WERI-Rb-1 (cell line): ENCODE measurements at regions not wholly inside any gene's neighbourhood (a gene's known extent, or its start where the extent isn't known, plus 50 kb on each side); places are given as distances from the start of the nearest gene placed in this dataset.

Experiments used
- DNase-seq: peaks from one replicate; pipeline ENCODE4 v3.0.0-alpha.2; 2020
- H3K27ac ChIP-seq: fragments of 250-450 bp; sonication (Bioruptor Pico); 2 replicates; pipeline ENCODE4 v1.5.1; 2020; ENCODE audit warnings: mild to moderate bottlenecking, moderate library complexity
- H3K27me3 ChIP-seq: fragments of 250-450 bp; sonication (Bioruptor Pico); 2 replicates; pipeline ENCODE4 v1.5.1; 2021; ENCODE audit warnings: mild to moderate bottlenecking, low read depth, moderate library complexity; ENCODE audit not compliant: insufficient read depth, severe bottlenecking
- H3K36me3 ChIP-seq: fragments of 250-450 bp; sonication (Bioruptor Pico); 2 replicates; pipeline ENCODE4 v1.5.1; 2020; ENCODE audit warnings: mild to moderate bottlenecking, moderate library complexity
- H3K4me3 ChIP-seq: 2 replicates; pipeline ENCODE4 v1.5.1; 2011; ENCODE audit warnings: low read depth, mild to moderate bottlenecking, control low read depth, low read length
- H3K9me3 ChIP-seq: fragments of 250-450 bp; sonication (Bioruptor Pico); 2 replicates; pipeline ENCODE4 v1.5.1; 2021; ENCODE audit warnings: mild to moderate bottlenecking, moderate library complexity; ENCODE audit not compliant: severe bottlenecking
- CTCF ChIP-seq: IDR thresholded peaks from 2 replicates; pipeline ENCODE4 v1.5.1; 2011; ENCODE audit warnings: low read depth, mild to moderate bottlenecking, control low read depth, inconsistent platforms, low read length

GRCh38 chr9:27715651-27716050, 142.4 kb upstream of the C9orf72 start:
- no peaks in the 10 kb centered on the region for H3K36me3 ChIP-seq

GRCh38 chr9:27717991-27718390, 144.7 kb upstream of the C9orf72 start:
- Histone ChIP-seq H3K27me3 (no peaks in the 10 kb centered on the region), H3K27ac (no peak overlapping the region), H3K9me3 (no peaks in the 10 kb centered on the region), H3K4me3 (no peak overlapping the region), H3K36me3 (no peaks in the 10 kb centered on the region)
- no peak for DNase-seq
- TF ChIP-seq CTCF = no peak

More at GRCh38 chr9:27715651-27716050, 142.4 kb upstream of the C9orf72 start:
- no peak overlapping the region for H3K27ac ChIP-seq
- H3K4me3 ChIP-seq = no peak overlapping the region
- DNase-seq = no peak
- no peak for TF ChIP-seq CTCF
- no peaks in the 10 kb centered on the region for H3K27me3 ChIP-seq
- no peaks in the 10 kb centered on the region for H3K9me3 ChIP-seq

DNA sequence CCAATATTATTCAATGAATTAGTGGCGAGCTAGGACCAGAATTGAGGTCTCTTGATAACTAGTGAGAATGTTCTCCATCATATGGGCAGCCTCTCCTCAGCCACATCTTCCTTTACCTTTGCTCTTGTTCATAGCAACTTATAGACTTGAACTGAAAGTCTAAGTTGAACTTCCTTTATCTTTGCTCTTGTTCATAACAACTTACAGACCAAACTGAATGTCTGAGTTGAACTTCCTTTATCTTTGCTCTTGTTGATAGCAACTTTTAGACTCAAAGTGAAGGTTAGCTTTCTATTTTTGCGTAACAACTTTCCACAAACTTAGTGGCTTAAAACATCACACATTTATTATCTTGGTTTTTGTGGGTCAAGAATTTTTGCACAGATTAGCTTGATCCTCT, 146.4 kb upstream of the C9orf72 start:
- no peak for DNase-seq
- no peaks in the 10 kb centered on the region for H3K36me3 ChIP-seq
- H3K27me3 ChIP-seq = no peaks in the 10 kb centered on the region
- no peak overlapping the region for H3K27ac ChIP-seq
- H3K9me3 ChIP-seq = no peaks in the 10 kb centered on the region
- TF ChIP-seq CTCF = no peak
- no peak overlapping the region for H3K4me3 ChIP-seq

GRCh38 chr9:27722866-27723265, 149.6 kb upstream of the C9orf72 start:
- TF ChIP-seq CTCF = no peak
- no peak for DNase-seq
- H3K27ac ChIP-seq = no peak overlapping the region
- H3K27me3 ChIP-seq = no peaks in the 10 kb centered on the region
- H3K36me3 ChIP-seq = no peaks in the 10 kb centered on the region
- H3K9me3 ChIP-seq = no peaks in the 10 kb centered on the region
- no peak overlapping the region for H3K4me3 ChIP-seq

- H3K4me3 ChIP-seq = no peak overlapping the region
- no peak overlapping the region for H3K27ac ChIP-seq
- peak; percentile 69 for DNase-seq
- TF ChIP-seq CTCF = peak; percentile 86
- H3K9me3 ChIP-seq = no peaks in the 10 kb centered on the region
- H3K27me3 ChIP-seq = no peaks in the 10 kb centered on the region
- H3K36me3 ChIP-seq = no peaks in the 10 kb centered on the region
These were observed 153.2 kb upstream of the C9orf72 start for GRCh38 chr9:27726244-27727081.

DNA sequence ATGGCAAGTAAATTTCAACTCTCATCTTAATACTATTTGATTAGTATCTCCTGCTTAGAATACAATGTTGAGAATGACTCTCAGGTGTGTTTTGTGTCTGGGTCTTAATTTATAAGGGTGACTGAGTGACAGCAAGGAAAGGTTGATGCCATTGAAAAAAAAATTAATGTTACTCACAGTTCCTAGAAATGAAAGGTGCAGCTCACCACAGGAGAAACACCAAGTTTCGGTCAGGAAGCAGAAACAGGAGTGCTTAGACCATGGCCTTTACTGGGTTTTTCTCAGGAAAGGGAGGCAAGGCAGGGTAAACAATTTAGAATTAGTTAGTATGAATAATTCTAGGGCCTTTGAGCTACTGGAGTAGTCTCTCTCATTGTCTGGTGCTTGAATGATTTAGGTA, 159.2 kb upstream of the C9orf72 start:
- Histone ChIP-seq H3K36me3 (no peaks in the 10 kb centered on the region), H3K27me3 (no peaks in the 10 kb centered on the region)
- no peak for DNase-seq

More for the DNA sequence above, 159.2 kb upstream of the C9orf72 start:
- no peak overlapping the region for H3K4me3 ChIP-seq
- no peak overlapping the region for H3K27ac ChIP-seq
- TF ChIP-seq CTCF = no peak
- H3K9me3 ChIP-seq = no peaks in the 10 kb centered on the region
